ENCODE measurements at regions not wholly inside any gene's neighbourhood (a gene's known extent, or its start where the extent isn't known, plus 50 kb on each side); places are given as distances from the start of the nearest gene placed in this dataset.

DNA sequence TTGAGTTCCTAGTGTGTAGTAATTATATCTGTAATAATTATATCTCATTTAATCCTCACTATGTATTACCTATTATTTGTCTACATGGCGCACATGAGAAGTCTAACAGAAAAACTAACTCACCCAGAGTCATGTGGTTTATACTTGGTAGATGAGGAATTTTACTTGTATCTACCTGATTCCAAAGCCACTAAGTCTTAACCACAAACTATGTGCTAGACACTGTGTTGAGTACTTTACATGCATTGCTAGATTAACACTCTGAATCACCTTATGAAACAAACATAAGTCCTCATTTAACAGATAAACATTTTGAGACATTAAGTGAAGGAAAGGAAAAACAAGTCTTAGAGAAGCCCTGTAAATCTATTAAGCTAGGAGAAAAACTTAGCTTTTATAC is 404.8 kb downstream of the TLR4 start:
- TF ChIP-seq CTCF (IDR thresholded peaks at IDR 0.05) (no peak), POLR2A (IDR thresholded peaks at IDR 0.05) (no peak)

All from upper lobe of left lung (tissue), 4 donors.